ENCODE measurements at regions not wholly inside any gene's neighbourhood (a gene's known extent, or its start where the extent isn't known, plus 50 kb on each side); places are given as distances from the start of the nearest gene placed in this dataset.

GRCh38 chr7:131947661-131948060 is 391.2 kb upstream of the PODXL start:
- FAIRE-seq (no peak), DNase-seq (ENCODE audit: insufficient read length, low spot score) (no peak)
- no peak for TF ChIP-seq CTCF (IDR thresholded peaks at IDR 0.05; ENCODE audit: insufficient read depth, missing control alignments)

- TF ChIP-seq CTCF (IDR thresholded peaks at IDR 0.05; ENCODE audit: insufficient read depth, missing control alignments) = no peak
- no peak for FAIRE-seq
- no peak for DNase-seq (ENCODE audit: insufficient read length, low spot score)
These were observed 389.6 kb upstream of the PODXL start for GRCh38 chr7:131945957-131946544.

- FAIRE-seq = no peak
- peak; percentile 81 for TF ChIP-seq CTCF (IDR thresholded peaks at IDR 0.05; ENCODE audit: insufficient read depth, missing control alignments)
- peak; percentile 72 for DNase-seq (ENCODE audit: insufficient read length, low spot score)
These were observed 389.0 kb upstream of the PODXL start for GRCh38 chr7:131945313-131945911.

GRCh38 chr7:131944556-131945069 is 388.2 kb upstream of the PODXL start:
- DNase-seq (ENCODE audit: insufficient read length, low spot score) (no peak), FAIRE-seq (no peak)
- no peak for TF ChIP-seq CTCF (IDR thresholded peaks at IDR 0.05; ENCODE audit: insufficient read depth, missing control alignments)

GRCh38 chr7:131943646-131944045 is 387.2 kb upstream of the PODXL start:
- no peak for TF ChIP-seq CTCF (IDR thresholded peaks at IDR 0.05; ENCODE audit: insufficient read depth, missing control alignments)
- DNase-seq (ENCODE audit: insufficient read length, low spot score) = no peak
- FAIRE-seq = no peak

- no peak for FAIRE-seq
- no peak for TF ChIP-seq CTCF (IDR thresholded peaks at IDR 0.05; ENCODE audit: insufficient read depth, missing control alignments)
- no peak for DNase-seq (ENCODE audit: insufficient read length, low spot score)
These were observed 386.8 kb upstream of the PODXL start for GRCh38 chr7:131943211-131943610.
